ENCODE measurements at regions not wholly inside any gene's neighbourhood (a gene's known extent, or its start where the extent isn't known, plus 50 kb on each side); places are given as distances from the start of the nearest gene placed in this dataset.

DNA sequence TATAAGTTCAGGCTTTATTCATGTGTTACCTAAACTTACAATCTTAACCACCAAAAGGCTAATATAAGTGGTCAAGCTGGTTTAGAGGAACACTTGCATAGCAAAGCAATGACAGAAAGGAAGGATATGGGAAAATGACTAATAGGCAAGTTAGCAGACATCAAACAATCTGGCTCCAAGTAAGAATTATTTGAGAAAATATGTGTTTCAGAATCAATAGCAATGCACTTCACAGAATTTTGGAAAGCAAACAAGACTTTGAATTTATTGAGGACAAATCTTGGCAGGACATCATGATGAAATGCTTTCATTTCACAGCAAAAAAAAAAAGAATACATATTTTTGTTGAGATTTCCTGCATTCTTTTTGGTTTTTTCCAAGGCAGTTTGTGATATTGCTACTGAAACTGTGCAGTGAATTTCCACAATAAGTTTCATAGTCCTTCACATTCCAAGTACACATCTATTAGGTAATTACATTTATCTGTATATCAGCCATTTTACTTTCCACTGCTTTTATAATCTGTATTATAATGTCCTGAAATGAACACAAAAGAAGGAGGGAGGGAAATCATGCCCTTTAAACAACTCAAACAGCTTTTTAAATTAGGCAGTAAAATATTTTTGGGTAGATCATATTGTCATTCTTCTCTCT, 417.9 kb downstream of the NR2F1-AS1 start:
- no peak for DNase-seq (ENCODE audit: low spot score)

DNA sequence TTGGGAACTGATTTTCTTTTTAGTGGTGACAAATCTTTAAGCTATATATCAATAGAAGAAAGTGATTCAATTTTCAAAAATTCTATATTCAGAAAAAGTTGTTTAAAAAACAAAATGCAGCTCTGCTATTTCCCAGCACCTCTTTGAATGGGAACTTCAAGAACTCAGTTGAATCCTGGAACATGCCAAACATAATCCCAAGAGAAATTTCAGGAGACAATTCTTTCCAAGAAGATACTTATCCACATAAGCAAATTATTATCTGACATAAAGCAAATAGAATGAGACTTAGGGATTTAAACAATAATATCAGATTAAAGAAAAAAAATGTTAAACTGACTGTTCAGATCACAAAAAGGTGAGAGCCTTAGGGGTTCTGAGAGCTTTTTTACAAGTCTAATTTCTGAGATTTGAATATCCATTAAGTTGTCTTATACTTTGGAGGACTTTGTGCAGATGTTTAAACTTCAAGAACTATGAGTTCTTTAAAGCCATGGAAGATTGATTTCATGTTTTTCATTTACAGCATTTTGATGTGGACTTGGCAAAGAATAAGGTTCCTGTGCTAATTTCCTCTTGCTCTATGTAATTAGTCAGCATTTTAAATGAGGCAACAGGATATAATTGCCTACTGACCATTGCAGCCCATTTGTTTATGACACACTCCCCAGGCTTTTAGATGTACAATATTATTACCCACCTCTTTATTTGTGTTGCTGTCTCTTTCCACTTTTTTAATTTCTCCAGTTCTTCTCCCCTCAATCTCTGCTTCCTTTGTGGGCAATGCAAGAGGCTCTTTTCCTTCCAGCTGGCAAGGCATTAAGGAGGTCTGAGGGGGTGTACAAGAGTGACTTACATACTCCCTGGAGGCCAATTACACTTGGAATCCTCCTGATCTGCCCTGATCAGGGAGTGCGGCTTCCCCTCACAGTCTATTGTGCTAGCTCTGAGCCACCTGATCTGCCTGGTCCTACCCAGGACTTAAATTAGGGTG, 419.1 kb downstream of the NR2F1-AS1 start:
- DNase-seq (ENCODE audit: low spot score) = peak; percentile 13

DNA sequence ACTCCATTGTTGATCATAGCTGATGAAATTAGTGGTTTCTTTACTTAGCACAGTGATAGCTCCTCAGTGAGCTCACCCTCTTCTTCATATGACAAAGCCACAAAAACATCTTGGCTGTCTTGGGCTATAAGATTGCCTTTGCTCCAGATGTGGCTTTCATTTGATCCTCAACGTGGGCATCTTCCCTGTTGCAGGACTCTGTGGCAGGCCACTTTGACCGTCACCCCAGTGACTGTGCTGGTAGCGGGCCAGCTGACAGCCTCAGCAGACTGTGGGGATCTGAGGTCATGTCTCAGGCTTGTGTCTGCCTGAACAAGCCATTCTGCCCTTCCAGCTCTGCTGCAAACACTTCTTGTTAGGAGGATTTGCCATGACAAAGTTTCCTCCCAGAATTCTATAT, 422.2 kb downstream of the NR2F1-AS1 start:
- no peak for DNase-seq (ENCODE audit: low spot score)

DNA sequence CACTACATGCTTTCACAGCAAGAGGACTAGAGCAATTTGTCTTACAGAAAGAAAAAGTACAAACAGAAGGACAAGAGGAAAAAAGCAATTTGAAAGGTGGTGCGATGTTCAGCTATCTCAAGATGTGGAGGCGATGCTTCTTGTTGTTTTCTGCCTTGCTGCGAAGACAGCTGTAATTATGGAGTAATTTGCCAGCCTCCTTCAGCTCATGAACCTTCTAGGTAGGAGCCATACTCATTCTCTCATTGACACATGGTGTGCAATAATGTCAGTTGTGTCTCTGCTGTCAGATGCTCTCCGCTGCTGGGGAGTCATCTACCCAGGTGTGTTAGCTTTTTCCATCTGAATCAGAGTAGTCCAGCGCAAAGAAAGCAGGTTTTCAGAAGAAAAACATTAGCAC, 424.5 kb downstream of the NR2F1-AS1 start:
- no peak for DNase-seq (ENCODE audit: low spot score)

DNA sequence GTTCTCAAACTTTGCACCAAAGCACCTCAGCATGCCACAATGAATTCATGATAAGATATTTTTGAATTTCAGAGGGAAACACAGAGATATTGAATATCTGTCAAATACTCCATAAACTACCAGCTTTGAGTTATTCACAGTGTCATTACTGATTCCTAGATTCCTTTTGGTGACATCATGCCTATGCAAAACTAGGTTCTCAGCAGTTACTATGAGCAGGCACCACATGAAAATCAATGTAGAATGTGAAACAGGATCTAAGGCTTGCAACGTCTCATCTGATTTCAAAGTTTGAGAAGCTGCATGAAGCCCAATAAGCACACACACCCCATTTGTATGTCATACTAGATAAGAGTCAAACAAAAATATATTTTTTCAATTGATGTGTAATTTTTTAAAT, 426.5 kb downstream of the NR2F1-AS1 start:
- no peak for DNase-seq (ENCODE audit: low spot score)

DNA sequence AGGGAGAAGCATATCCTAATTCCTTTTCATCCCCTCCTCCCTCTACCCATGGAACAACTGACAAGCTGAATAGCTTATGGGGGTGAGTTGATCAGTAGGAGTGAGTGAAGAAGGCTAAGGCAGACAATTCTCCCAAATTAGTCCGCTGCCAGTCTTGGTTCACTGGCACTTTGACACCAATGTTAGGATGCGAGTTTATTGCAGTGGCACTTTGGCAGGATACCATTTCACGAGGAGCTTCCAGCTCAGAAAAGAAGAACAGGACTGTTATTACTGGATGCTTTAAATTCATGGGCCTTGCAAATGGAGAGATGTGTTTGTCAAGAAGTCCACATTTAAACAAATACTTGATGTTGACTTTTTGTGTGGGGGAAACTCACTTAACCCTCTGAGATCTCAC, 427.6 kb downstream of the NR2F1-AS1 start:
- no peak for DNase-seq (ENCODE audit: low spot score)

DNA sequence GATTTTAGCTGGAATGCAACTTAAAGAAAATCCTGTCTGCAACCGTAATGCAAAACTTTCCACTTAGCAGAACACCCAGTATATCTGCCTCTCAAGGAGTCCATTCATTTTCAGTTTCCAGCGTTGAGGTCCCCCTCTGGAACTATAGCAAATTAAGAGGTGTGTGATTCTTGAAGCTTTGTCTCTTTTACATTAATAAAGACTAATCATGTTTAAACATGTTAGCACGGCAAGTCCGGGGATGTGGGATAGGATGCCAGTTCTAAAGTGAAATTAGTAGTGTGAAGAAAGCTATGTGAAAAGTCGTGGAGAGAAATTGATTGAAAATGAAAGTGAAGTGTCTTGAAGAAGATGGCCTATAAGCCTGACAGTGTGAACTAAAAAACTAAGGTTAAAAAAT, 429.1 kb downstream of the NR2F1-AS1 start:
- DNase-seq (ENCODE audit: low spot score) = no peak

DNA sequence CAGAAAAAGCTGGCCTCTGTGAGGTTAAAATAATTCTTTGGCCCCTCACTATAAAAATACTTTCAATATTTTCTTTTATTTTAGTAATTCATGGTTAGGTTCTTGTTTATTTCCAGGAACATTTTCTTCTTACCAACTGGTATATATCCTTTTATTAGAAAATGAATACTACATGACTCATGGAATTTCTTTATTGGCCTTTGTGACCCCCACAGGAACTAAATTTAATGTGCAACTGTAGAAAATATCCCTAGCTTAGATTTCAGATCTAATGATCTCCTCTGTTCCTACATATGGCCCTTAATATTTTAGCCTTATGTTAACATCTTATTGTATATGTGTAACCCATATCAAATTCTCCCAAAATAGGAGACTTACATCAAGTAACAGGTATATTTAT, 429.9 kb downstream of the NR2F1-AS1 start:
- no peak for DNase-seq (ENCODE audit: low spot score)

DNA sequence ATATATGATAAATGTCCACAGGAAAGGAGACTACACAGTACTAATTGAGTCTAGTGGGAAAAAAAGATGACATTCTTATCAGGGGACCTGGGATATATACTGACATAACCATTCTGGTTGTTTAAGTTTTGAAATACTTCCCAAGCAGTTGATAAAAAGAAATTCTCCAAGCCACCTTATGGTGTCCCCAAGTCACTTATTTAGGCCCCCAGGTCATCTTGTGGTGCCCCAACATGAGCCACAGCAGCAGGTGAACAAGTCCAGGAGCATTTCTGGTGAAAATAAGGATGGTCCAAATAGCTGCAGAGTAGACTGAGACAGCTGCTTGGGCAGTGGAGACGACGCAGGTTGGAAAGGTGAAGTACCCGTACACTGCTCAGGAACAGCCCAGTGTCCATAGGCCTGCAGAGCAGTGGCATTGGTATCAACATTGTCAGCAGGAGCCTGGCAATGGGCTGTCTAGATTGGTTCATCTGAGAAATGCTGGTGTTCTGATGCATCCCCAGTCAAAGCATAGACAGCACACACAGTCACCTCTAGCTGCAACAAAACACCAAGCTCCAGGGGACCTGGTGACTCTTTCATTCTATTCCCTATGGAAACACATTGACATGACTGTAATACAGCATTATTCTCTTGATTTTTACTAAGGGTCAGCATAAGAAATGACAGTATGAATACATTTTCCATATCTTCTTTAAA, 430.6 kb downstream of the NR2F1-AS1 start:
- DNase-seq (ENCODE audit: low spot score) = no peak

DNA sequence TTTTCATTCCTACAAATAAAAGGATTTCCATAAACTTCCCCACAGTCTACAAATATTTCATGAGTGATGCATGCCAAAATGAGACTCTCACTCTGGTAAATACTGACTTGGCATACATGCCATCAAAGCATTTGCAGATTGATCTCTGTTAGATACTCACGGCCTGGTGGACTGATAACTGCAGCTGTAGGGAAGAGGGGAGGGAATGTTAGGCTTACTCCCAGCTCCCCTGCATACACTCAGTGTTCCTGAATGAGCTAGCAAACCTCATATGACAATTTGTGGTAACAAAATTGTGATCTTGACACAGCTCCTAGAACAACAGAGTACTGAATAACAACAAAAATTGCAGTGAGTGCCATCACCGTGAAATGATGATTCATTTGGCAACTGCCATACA, 435.3 kb downstream of the NR2F1-AS1 start:
- no peak for DNase-seq (ENCODE audit: low spot score)

DNA sequence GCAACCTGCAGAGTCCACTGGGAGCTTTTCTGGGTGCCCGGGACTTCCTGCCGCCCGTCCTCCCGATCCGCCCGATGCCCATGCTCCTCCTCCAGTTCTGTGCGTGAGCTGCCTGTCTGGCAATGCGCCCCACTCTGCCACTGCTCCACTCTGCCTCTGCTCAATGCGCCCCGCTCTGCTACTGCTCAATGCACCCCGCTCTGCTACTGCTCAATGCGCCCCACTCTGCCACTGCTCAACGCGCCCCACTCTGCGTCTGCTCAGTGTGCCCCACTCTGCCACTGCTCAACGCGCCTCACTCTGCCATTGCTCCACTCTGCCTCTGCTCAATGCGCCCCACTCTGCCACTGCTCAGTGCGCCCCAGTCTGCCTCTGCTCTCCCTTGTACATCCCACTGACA, 436.0 kb downstream of the NR2F1-AS1 start:
- no peak for DNase-seq (ENCODE audit: low spot score)

DNA sequence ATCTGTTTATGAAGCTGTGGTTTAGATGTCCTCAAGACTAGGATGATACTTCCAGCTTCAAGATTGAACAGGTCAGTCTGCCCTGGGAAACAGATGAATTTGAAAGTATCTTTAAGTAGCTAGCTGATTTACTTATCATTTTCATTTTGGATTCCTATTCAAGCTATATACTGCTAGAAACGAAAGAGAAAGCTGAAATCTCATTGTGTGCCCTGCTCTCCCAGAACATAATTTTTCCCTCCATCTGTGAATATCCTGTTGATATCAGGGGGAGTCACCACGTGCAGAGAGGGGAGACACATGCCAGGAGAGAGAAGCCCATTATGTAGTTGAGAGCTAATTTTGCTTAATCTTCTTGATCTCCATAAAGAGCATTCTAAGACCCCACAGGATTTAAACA, 439.1 kb downstream of the NR2F1-AS1 start:
- DNase-seq (ENCODE audit: low spot score) = no peak

DNA sequence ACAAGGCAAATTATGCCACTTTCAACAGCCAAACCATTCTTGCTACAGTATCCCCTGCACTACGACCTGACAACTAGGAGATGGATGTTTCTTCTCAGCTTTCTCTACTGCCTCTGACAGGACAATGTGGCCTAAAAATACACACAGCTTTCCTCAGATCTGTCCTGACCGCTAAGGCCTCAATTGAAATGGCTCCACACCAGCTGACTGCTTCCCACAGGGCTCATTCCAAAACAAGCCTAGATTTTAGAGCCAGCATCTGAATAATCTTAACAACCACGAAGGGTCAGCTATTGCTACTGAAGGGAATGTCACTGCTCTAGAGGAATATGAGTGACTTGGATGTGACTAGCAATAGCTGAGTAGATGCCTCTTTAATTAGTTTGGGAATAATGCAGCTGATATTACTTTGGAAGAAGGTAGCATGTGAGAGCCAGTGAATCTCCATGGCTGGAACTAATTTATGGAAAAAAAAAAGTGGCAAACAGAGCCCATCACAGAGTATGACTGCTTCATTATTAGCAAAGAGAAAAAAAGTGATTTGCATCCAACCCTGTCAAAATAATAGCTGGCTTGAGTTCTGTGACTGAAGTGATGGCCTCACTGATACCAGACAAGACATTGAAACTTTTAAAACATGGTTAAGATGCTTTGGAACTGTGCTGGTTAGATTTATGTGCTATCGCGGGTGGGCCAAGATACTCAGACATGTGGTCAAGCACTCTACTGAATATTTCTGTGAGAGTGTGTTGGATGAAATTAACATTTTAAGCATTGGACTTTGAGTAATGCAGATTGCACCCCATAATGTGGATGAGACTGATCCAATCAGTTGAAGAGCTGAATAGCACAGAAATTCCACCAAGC, 450.2 kb downstream of the NR2F1-AS1 start:
- no peak for DNase-seq (ENCODE audit: low spot score)

DNA sequence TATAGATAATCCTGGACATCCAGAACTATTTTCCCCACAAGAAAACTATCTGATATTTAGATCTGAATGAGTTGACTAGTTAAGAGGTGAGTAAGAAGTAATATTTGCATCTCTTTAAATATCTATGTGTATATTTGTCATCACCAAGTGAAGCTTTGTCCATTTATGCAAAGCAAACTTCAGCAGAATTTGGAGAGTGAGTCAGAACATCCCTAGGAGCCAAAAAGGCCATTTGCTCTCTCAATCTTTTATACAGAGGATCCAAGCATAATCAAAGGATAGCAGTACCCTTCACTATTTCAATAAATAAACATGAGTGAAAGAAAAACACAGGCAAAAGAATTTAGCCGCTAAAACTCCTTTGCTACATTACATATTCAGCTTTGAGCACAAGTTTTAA, 454.4 kb downstream of the NR2F1-AS1 start:
- DNase-seq (ENCODE audit: low spot score) = no peak

DNA sequence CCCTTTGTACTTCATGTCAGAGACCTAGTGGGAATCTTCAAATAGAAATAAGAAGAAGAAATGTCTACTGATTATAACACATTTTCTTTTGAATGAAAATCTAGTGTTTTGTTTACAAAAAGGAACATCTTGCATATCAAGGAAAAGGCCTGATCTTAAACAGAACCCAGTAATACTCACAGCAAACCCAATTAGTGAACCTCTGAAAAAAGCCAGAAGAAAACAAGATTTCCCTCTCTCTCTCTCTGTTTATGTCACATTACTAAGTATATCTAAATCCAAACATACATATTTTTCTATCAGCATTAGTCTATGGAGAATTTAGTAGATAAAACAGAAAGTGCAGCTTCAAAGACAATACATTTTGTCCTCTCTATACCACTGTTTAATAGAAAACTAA, 457.9 kb downstream of the NR2F1-AS1 start:
- no peak for DNase-seq (ENCODE audit: low spot score)

DNA sequence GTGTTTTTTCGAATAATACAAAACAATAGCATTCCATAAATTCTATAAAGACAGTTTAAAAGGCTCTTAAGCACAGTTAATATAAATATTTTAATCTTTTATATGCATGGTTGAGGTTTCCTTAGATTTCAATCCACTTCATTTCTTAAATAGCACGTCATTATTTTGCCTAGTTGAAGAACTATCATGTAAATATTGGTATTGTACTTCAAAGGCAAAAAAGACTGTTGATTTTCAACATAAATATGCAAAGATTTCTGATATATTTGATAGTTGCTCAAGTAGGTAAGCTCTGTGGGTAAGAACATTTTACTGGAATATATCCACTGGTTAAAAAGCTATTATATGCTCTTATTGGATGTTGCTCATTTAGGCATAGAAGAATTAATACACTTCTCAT, 458.6 kb downstream of the NR2F1-AS1 start:
- DNase-seq (ENCODE audit: low spot score) = no peak

DNA sequence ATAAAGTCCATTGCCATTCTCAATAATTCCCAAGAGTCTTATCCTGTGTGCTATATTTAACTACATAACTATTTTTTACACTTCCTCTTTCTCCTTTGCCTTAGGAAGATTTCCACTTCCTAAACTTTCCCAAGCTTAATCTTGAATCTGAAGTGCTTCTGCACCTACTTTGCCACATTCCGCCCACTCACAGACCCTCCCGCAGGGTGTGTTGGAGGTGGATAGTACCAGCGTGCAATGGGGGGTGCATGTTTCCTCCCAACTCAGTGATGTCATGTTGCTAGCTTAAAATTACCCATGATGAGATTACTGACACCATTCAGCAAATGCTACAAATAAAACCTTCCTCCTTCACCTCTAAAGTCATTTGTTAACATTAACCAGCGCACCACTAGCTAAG, 460.2 kb downstream of the NR2F1-AS1 start:
- DNase-seq (ENCODE audit: low spot score) = no peak

DNA sequence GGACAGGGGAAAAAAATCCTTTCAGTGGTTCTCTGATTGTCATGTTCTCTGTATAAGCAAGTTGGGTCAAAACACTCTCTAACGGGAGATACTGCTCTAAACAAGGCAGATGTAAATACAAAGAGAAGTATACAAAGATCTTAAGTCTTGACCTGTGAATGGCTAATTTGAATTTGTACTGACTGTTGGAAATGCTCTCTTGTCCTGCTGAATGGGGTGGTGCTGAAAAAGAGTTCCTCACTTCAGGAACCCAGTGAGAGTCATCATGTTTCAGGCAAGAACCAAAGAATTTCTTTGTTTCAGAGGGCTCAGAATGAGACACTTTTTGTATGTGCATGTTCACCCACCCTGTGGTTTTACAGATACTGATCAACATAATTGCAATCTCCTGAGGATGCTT, 461.0 kb downstream of the NR2F1-AS1 start:
- DNase-seq (ENCODE audit: low spot score) = no peak

DNA sequence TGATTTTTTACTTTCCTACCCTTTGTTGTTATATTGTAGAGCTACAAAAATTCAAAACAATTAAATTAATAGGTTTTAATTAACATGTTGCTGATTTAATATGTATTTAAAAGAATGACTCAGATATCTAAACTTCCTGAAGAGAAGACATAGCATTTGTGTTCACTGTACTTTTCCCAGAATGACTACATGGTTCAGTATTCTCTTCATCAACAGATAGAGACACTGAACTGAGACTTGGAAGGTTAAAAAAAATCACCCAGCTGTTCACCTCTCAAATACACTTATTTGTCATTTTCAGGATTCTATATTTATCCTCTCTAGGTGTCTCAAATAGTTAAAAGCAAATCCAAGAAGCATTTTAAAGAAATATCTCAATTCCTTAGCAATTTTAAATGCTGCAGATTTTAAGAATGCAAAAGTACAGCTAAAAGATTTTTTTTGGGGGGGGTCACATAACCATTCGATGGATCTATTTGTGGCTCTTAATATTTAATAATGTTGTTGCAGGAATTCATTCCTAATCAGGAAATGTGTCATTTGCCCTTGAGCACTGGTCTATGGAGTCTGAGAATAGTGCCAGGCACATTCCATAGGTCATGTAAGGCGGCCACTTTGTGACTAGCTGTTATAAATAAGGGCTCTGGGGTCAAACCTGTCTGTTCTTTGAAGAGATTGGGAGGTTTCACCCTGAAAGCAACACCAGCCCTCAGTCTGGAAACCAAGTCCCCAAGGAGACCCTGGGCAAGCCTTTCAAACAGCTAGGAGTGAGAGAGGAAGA, 463.1 kb downstream of the NR2F1-AS1 start:
- DNase-seq (ENCODE audit: low spot score) = no peak

DNA sequence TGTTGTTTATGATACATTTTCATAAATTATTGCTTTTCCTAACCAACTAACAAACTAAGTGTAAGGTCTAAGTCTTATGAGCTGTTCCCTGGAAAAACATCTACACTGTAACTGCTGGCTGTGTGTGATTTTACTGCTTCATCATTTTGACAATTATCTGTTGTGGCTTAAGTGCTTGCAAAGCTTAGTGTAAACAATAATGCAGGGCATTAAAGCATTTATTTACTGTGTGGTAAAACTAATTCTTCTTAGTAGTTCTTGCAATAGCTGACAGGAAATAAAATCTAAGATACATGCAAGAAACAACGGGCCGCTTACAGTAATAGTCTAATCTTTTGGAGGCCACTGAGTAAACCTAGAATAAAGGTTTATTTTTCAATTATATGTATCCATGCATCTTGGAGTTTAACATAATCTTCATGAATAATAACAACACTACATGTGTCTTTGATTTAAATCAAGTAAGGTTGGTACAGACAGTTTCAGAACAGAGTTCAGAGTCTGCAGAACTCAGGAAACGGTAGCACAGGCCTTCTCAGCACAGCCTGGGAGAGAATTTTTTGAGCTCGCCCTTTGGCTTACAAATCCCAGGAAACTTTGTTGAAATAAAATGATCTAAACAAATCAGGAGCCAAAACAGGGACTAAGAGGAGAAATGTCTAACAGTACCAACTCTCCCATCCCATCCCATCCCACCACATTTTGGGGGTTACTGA, 473.1 kb downstream of the NR2F1-AS1 start:
- no peak for DNase-seq (ENCODE audit: low spot score)

Measured in iPS-NIHi11 (cell line).